ENCODE measurements at regions not wholly inside any gene's neighbourhood (a gene's known extent, or its start where the extent isn't known, plus 50 kb on each side); places are given as distances from the start of the nearest gene placed in this dataset.

- H3K9me3 ChIP-seq: no peaks in the 10 kb centered on the region
- H3K4me3 ChIP-seq: no peak overlapping the region
- no peak for DNase-seq (ENCODE audit: low spot score)
- no peaks in the 10 kb centered on the region for H3K36me3 ChIP-seq
- H3K4me1 ChIP-seq: no peaks in the 10 kb centered on the region
- no peak for TF ChIP-seq CTCF (IDR thresholded peaks at IDR 0.05)
- no peaks in the 10 kb centered on the region for H3K27me3 ChIP-seq
- no peak overlapping the region for H3K27ac ChIP-seq
These were observed 109.2 kb downstream of the HSPH1 start for GRCh38 chr13:31052478-31052877.

DNA sequence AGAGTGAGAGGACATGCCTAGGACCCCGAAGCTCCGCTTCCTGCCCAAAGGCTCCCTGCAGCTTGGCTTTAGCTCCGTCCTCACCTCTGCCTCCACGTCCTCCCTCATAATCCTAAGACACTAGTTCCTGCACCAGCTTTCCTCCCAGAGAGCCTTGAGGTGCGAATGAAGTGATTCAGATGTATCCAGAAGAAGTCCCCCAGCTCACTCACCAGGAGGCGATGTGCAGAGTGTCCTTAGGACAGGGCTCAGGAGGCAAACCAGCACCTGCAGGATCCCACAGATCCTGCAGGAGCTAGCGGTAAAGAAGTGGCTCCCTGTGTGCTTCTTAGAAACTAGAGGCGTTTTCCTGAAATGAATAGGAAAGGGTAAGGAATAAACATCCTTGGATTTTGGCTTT lies 109.7 kb downstream of the HSPH1 start:
- no peak for TF ChIP-seq CTCF (IDR thresholded peaks at IDR 0.05)
- Histone ChIP-seq H3K4me1 (peaks cover 0 to 2% of the 10 kb centered on the region in 2 donors), H3K4me3 (no peak overlapping the region), H3K36me3 (no peaks in the 10 kb centered on the region), H3K27me3 (no peaks in the 10 kb centered on the region), H3K9me3 (no peaks in the 10 kb centered on the region), H3K27ac (no peak overlapping the region)
- no peak for DNase-seq (ENCODE audit: low spot score)

DNA sequence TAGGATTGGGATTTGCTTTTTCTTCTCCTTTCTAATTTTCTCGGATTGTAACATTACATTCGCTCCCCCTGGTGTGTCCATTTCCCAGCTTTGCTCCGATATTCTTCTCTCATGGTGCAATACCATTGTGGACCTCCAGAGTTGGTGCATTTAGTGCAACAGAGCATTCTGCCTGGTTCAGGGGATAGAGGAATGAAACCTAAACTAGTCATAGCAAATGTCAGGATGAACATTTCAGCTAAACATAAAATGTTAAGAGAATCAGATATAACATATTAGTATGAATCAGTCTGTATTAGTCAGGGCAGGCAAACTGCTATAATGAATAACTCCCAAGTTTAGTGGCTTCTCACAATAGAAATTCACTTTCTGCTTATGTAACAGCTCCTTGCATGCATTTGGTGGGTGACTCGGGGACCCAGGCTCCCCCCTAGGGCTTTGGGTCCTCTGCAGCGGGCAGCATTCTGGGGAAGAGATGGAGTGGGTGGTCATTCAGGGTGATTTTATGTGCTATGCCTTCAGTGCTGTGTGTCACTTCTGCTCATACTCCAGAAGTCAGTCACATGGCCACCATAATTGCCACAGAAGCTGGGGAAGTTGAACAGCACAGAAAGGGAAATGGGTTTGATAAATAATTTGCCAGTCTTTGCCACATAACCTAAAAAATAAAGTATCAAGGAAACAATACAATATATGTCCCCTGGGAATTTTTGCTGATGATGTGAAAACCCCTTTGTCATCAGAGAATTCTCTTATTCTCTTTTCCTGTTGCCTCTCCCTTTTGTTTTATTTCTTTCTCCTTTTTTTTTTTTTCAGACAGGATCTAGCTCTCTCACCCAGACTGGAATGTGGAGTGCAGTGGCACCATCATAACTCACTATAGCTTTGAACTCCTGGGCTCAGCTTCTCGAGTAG lies 111.0 kb downstream of the HSPH1 start:
- H3K4me3 ChIP-seq: no peak overlapping the region
- H3K36me3 ChIP-seq: no peaks in the 10 kb centered on the region
- peaks cover 0 to 12% of the 10 kb centered on the region in 2 donors for H3K4me1 ChIP-seq
- H3K27ac ChIP-seq: no peak overlapping the region
- no peaks in the 10 kb centered on the region for H3K9me3 ChIP-seq
- H3K27me3 ChIP-seq: no peaks in the 10 kb centered on the region
- DNase-seq (ENCODE audit: low spot score): no peak
- TF ChIP-seq CTCF (IDR thresholded peaks at IDR 0.05): peak in 1 of 2 donors; percentile 15

GRCh38 chr13:31049833-31050232 lies 111.9 kb downstream of the HSPH1 start:
- Histone ChIP-seq H3K27me3 (no peaks in the 10 kb centered on the region), H3K27ac (no peak overlapping the region), H3K9me3 (no peaks in the 10 kb centered on the region), H3K36me3 (no peaks in the 10 kb centered on the region), H3K4me3 (no peak overlapping the region), H3K4me1 (peaks cover 0 to 12% of the 10 kb centered on the region in 2 donors)
- DNase-seq (ENCODE audit: low spot score): no peak
- TF ChIP-seq CTCF (IDR thresholded peaks at IDR 0.05): no peak

GRCh38 chr13:31049083-31049482 lies 112.6 kb downstream of the HSPH1 start:
- no peak for TF ChIP-seq CTCF (IDR thresholded peaks at IDR 0.05)

More at GRCh38 chr13:31049083-31049482, 112.6 kb downstream of the HSPH1 start:
- Histone ChIP-seq H3K9me3 (no peaks in the 10 kb centered on the region), H3K4me1 (peaks cover 0 to 12% of the 10 kb centered on the region in 2 donors), H3K27ac (no peak overlapping the region), H3K4me3 (no peak overlapping the region), H3K27me3 (no peaks in the 10 kb centered on the region), H3K36me3 (no peaks in the 10 kb centered on the region)
- no peak for DNase-seq (ENCODE audit: low spot score)
